MCF 10A (cell line): ENCODE measurements at regions not wholly inside any gene's neighbourhood (a gene's known extent, or its start where the extent isn't known, plus 50 kb on each side); places are given as distances from the start of the nearest gene placed in this dataset.

Experiments
- BruUV-seq: library from RNA; stranded (reverse); fragments of 400-500 nt; replicated peaks from 2 replicates; lab custom pipeline; 2021; lab: Mats Ljungman, UMichigan
- CTCF ChIA-PET: fragments of 300-600 bp; sonication (Branson Sonifier 250); formaldehyde crosslinking; extraction: SDS; loops from one replicate; lab custom pipeline; 2021; ENCODE audit warnings: antibody characterized with exemption, inconsistent platforms; lab: Yijun Ruan, JAX
- POLR2A ChIA-PET: fragments of 300-600, 350-650 bp; sonication (Branson Sonifier 250); formaldehyde crosslinking; extraction: SDS; loops from one replicate; lab custom pipeline; 2020; ENCODE audit warnings: antibody characterized with exemption, inconsistent platforms; lab: Yijun Ruan, JAX
- DNase-seq: peaks from one replicate; pipeline ENCODE4 v3.0.0-alpha.2; 2018; ENCODE audit not compliant: unreplicated experiment
- H3K27ac Mint-ChIP-seq: one replicate; pipeline ENCODE4 v1.8.0; 2022; ENCODE audit warnings: mild to moderate bottlenecking, low read depth, mixed read lengths; ENCODE audit not compliant: unreplicated experiment
- H3K27me3 Mint-ChIP-seq: one replicate; pipeline ENCODE4 v1.8.0; 2022; ENCODE audit warnings: mixed read lengths; ENCODE audit not compliant: insufficient read depth, unreplicated experiment
- H3K36me3 Mint-ChIP-seq: one replicate; pipeline ENCODE4 v1.8.0; 2022; ENCODE audit warnings: mild to moderate bottlenecking, moderate library complexity, mixed read lengths; ENCODE audit not compliant: insufficient read depth, unreplicated experiment
- H3K4me1 Mint-ChIP-seq: one replicate; pipeline ENCODE4 v1.8.0; 2022; ENCODE audit warnings: mixed read lengths; ENCODE audit not compliant: insufficient read depth, unreplicated experiment
- H3K4me3 Mint-ChIP-seq: one replicate; pipeline ENCODE4 v1.8.0; 2022; ENCODE audit warnings: mild to moderate bottlenecking, moderate library complexity, mixed read lengths; ENCODE audit not compliant: unreplicated experiment
- H3K9me3 Mint-ChIP-seq: one replicate; pipeline ENCODE4 v1.8.0; 2022; ENCODE audit warnings: mixed read lengths; ENCODE audit not compliant: unreplicated experiment
- intact Hi-C: fragments of 100-400 bp; cut with micrococcal nuclease; formaldehyde crosslinking; loops from 2 replicates; pipeline ENCODE4 v1.14.1; 2022
- TF ChIP-seq, protein P1 (sequence below): fragments of 200-600 bp; IDR thresholded peaks from one replicate; pipeline ENCODE4 v1.8.0; 2022; ENCODE audit warnings: antibody characterized with exemption, mild to moderate bottlenecking; ENCODE audit not compliant: unreplicated experiment

DNA sequence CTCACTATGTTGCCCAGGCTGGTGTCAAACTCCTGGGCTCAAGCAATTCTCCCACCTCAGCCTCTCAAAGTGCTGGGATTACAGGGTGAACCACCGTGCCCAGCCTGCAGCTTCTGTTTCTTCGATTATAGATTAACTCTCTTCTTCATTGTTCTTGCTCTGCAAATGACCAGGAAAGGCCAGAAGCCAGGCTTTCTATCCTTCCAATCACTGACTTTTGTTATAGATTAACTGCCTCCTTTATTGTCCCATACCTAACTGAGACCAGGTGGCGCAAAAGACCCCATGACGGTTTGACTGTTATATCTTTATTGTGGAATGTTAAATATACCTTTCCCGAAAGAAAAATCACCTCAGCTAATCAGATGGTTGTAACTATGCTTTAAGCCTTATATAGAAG is 196.9 kb downstream of the MREG start:
- DNase-seq: no peak
- intact Hi-C loops: no loop called here
- TF ChIP-seq, protein P1, sequence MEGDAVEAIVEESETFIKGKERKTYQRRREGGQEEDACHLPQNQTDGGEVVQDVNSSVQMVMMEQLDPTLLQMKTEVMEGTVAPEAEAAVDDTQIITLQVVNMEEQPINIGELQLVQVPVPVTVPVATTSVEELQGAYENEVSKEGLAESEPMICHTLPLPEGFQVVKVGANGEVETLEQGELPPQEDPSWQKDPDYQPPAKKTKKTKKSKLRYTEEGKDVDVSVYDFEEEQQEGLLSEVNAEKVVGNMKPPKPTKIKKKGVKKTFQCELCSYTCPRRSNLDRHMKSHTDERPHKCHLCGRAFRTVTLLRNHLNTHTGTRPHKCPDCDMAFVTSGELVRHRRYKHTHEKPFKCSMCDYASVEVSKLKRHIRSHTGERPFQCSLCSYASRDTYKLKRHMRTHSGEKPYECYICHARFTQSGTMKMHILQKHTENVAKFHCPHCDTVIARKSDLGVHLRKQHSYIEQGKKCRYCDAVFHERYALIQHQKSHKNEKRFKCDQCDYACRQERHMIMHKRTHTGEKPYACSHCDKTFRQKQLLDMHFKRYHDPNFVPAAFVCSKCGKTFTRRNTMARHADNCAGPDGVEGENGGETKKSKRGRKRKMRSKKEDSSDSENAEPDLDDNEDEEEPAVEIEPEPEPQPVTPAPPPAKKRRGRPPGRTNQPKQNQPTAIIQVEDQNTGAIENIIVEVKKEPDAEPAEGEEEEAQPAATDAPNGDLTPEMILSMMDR: no peak
- Mint-ChIP-seq H3K27ac (no peak overlapping the region), H3K9me3 (peaks cover 7% of the 10 kb centered on the region), H3K4me1 (peaks cover 7% of the 10 kb centered on the region), H3K4me3 (no peak overlapping the region), H3K36me3 (no peaks in the 10 kb centered on the region), H3K27me3 (no peaks in the 10 kb centered on the region)
- ChIA-PET POLR2A (no interaction called here), CTCF (no interaction called here)
- no TSS peak for BruUV-seq

DNA sequence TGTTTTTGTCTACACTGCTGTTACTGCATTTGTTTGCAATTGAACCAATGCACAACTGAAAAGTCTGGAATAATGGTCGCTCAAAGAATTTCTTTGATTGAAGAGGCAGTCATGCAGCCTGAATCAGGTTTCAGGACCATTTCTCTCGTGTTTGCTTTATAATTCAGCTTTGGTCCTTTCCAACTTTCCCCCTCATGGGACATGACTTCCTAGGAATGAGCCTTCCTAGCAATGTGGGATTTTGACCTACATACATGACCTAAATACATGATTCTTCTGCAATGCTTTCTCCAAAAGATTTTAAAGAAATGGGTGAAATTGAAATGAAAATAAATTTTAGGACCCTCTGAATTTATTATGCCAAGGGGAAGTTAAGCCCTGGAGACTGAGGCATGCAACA is 197.4 kb downstream of the MREG start:
- TF ChIP-seq, protein P1: no peak
- no TSS peak for BruUV-seq
- ChIA-PET POLR2A (no interaction called here), CTCF (interaction anchor here (1.3 to 1.6 kb wide), 2 partner anchors 9 to 13 kb away, joined by 3 to 5 read pairs; no protein-coding TSS in a partner anchor)
- H3K27ac Mint-ChIP-seq: no peak overlapping the region
- no peak for DNase-seq
- H3K36me3 Mint-ChIP-seq: no peaks in the 10 kb centered on the region
- H3K4me1 Mint-ChIP-seq: peaks cover 7% of the 10 kb centered on the region
- no peak overlapping the region for H3K4me3 Mint-ChIP-seq
- no peaks in the 10 kb centered on the region for H3K27me3 Mint-ChIP-seq
- intact Hi-C loops: no loop called here
- peaks cover 7% of the 10 kb centered on the region for H3K9me3 Mint-ChIP-seq

DNA sequence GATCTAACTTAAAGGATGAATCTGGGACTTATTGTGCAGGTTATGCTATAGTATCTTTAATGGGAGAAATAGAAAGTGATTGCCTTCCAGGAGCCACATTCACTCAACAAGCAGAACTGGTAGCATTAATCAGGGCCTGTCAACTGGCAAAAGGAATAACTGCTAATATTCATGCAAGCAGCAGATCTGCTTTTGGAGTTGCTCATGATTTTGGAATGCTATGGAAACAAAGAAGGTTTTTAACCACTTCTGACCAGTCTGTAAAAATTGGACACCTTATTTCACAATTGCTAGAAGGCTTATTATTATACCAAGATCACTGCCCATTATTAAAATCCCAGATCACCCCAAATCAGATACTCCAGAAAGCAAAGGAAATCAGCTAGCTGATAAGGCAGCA is 200.4 kb downstream of the MREG start:
- TF ChIP-seq, protein P1: no peak
- H3K9me3 Mint-ChIP-seq: no peaks in the 10 kb centered on the region
- ChIA-PET POLR2A (no interaction called here), CTCF (interaction anchor here (0.6 kb wide), 1 partner anchor 102 kb away, joined by 3 read pairs; no protein-coding TSS in a partner anchor)
- peak overlapping the region; percentile 49 for H3K27ac Mint-ChIP-seq
- H3K36me3 Mint-ChIP-seq: no peaks in the 10 kb centered on the region
- no peak overlapping the region for H3K4me3 Mint-ChIP-seq
- H3K4me1 Mint-ChIP-seq: peaks cover 20% of the 10 kb centered on the region
- BruUV-seq: no TSS peak
- H3K27me3 Mint-ChIP-seq: no peaks in the 10 kb centered on the region
- intact Hi-C loops: no loop called here
- DNase-seq: no peak

DNA sequence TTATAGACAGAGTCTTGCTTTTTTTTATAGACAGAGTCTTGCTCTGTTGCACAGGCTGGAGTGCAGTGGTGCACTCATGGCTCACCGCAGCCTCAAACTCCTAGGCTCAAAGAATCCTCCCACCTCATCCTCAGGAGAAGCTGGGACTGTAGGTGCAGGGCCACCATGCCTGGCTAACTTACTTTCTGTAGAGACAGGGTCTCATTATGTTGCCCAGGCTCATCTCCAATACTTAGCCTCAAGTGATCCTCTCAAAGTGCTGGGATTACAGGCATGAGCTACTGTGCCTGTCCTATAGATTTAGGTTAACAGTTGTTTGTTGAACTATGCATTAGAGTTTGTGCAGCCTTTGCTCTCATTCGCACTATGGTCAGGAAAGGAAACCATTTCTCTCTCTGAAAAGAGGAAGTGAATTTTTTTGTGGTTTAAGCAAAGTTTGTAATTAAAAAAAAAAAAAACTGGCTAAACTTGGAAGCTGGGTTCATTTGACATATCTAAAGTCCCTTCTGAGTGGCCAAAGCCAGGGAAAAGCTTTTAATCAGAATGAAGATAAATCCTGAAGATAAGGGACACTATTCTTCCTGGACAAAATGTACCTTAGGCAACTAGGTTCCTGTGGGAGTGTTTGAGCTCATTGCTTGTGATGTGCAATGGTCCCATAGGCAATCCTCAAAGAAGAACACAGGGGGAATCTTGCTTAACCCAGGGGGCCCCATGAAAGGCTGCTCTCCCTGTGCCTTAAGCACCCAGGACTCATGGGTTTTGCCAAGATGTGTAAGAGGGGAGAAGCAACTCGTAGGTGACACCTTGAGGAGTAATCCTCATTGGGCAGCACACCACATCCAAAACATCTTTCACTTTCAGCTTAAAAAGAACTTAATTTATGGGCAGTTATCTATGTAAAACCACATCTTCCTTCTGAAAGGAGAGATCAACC is 201.7 kb downstream of the MREG start:
- Mint-ChIP-seq H3K4me1 (peaks cover 20% of the 10 kb centered on the region), H3K4me3 (no peak overlapping the region), H3K27me3 (no peaks in the 10 kb centered on the region), H3K9me3 (no peaks in the 10 kb centered on the region), H3K36me3 (no peaks in the 10 kb centered on the region), H3K27ac (no peak overlapping the region)
- intact Hi-C loops: no loop called here
- ChIA-PET CTCF (interaction anchor here (0.6 to 1.7 kb wide), 8 partner anchors 17 to 402 kb away, joined by 3 to 4 read pairs (median 3); no protein-coding TSS in a partner anchor), POLR2A (interaction anchor here (0.7 to 1.0 kb wide), 2 partner anchors 153 to 323 kb away, joined by 3 to 5 read pairs; no protein-coding TSS in a partner anchor)
- no TSS peak for BruUV-seq
- no peak for DNase-seq
- TF ChIP-seq, protein P1: no peak
